MM.1S (cell line): ENCODE measurements at regions not wholly inside any gene's neighbourhood (a gene's known extent, or its start where the extent isn't known, plus 50 kb on each side); places are given as distances from the start of the nearest gene placed in this dataset.
"Not testable (repeated sequence)": the region's sequence is repeated elsewhere in the genome, so short reads cannot be mapped to it uniquely, and the experiment has no call there.

Experiments
- CTCF ChIP-seq: fragments of 300-600 bp; sonication (generic); IDR thresholded peaks from 2 replicates; pipeline ENCODE4 v1.5.1; 2016; ENCODE audit warnings: antibody characterized with exemption, low read length, mixed read lengths
- EZH2 ChIP-seq: fragments of 300-600 bp; sonication (generic); optimal IDR thresholded peaks from 2 replicates; pipeline ENCODE3; 2017; ENCODE audit warnings: low read depth, mild to moderate bottlenecking, antibody characterized with exemption, low read length, mixed read lengths

GRCh38 chrX:110550854-110551253 lies 192.2 kb downstream of the RTL9 start:
- not testable (repeated sequence) for TF ChIP-seq CTCF, EZH2
